Progenitor cell of endocrine pancreas (in vitro differentiated cells): ENCODE measurements at regions not wholly inside any gene's neighbourhood (a gene's known extent, or its start where the extent isn't known, plus 50 kb on each side); places are given as distances from the start of the nearest gene placed in this dataset.

Experiments
- DNase-seq: peaks from one replicate; pipeline ENCODE4 v3.0.0; 2021; ENCODE audit warnings: low spot score; ENCODE audit not compliant: unreplicated experiment
- H3K27ac Mint-ChIP-seq: 2 replicates; pipeline ENCODE4 v1.8.0; 2021; ENCODE audit warnings: mild to moderate bottlenecking, moderate library complexity, mixed read lengths
- H3K27me3 Mint-ChIP-seq: 2 replicates; pipeline ENCODE4 v1.8.0; 2021; ENCODE audit warnings: mixed read lengths
- H3K36me3 Mint-ChIP-seq: 2 replicates; pipeline ENCODE4 v1.8.0; 2022; ENCODE audit warnings: mixed read lengths; ENCODE audit not compliant: insufficient read depth
- H3K4me1 Mint-ChIP-seq: 2 replicates; pipeline ENCODE4 v1.8.0; 2021; ENCODE audit warnings: low read depth, mixed read lengths
- H3K4me3 Mint-ChIP-seq: 2 replicates; pipeline ENCODE4 v1.8.0; 2021; ENCODE audit warnings: low read depth, mild to moderate bottlenecking, moderate library complexity, mixed read lengths
- H3K9me3 Mint-ChIP-seq: 2 replicates; pipeline ENCODE4 v1.8.0; 2021; ENCODE audit warnings: low read depth, mixed read lengths
- CTCF ChIP-seq: fragments of 200-600 bp; sonication (generic); IDR thresholded peaks from one replicate; pipeline ENCODE4 v1.5.0; 2021; ENCODE audit warnings: antibody characterized with exemption, mild to moderate bottlenecking; ENCODE audit not compliant: unreplicated experiment

GRCh38 chr11:93053864-93054263, 84.4 kb downstream of the MTNR1B start:
- Mint-ChIP-seq H3K4me3 (no peak overlapping the region), H3K4me1 (peaks cover 9% of the 10 kb centered on the region), H3K27me3 (peaks cover 2% of the 10 kb centered on the region), H3K9me3 (no peaks in the 10 kb centered on the region), H3K36me3 (no peaks in the 10 kb centered on the region), H3K27ac (no peak overlapping the region)
- no peak for DNase-seq
- TF ChIP-seq CTCF: no peak

- H3K27me3 Mint-ChIP-seq: peaks cover 2% of the 10 kb centered on the region
- TF ChIP-seq CTCF: no peak
- no peaks in the 10 kb centered on the region for H3K9me3 Mint-ChIP-seq
- no peak for DNase-seq
- peaks cover 13% of the 10 kb centered on the region for H3K4me1 Mint-ChIP-seq
- H3K36me3 Mint-ChIP-seq: no peaks in the 10 kb centered on the region
- no peak overlapping the region for H3K4me3 Mint-ChIP-seq
- no peak overlapping the region for H3K27ac Mint-ChIP-seq
Measured at GRCh38 chr11:93054279-93054678, 84.8 kb downstream of the MTNR1B start.

- DNase-seq: no peak
- no peak overlapping the region for H3K27ac Mint-ChIP-seq
Measured at GRCh38 chr11:93054881-93055280, 85.4 kb downstream of the MTNR1B start.

GRCh38 chr11:93059117-93059957, 89.9 kb downstream of the MTNR1B start:
- DNase-seq: no peak
- Mint-ChIP-seq H3K36me3 (no peaks in the 10 kb centered on the region), H3K27me3 (no peaks in the 10 kb centered on the region), H3K9me3 (no peaks in the 10 kb centered on the region), H3K4me3 (no peak overlapping the region), H3K4me1 (peaks cover 21% of the 10 kb centered on the region), H3K27ac (peak overlapping the region; percentile 12)
- no peak for TF ChIP-seq CTCF

More at GRCh38 chr11:93054881-93055280, 85.4 kb downstream of the MTNR1B start:
- Mint-ChIP-seq H3K9me3 (no peaks in the 10 kb centered on the region), H3K27me3 (peaks cover 2% of the 10 kb centered on the region), H3K36me3 (no peaks in the 10 kb centered on the region), H3K4me1 (peaks cover 19% of the 10 kb centered on the region), H3K4me3 (no peak overlapping the region)
- TF ChIP-seq CTCF: no peak

- no peak for DNase-seq
- no peaks in the 10 kb centered on the region for H3K36me3 Mint-ChIP-seq
- peaks cover 25% of the 10 kb centered on the region for H3K4me1 Mint-ChIP-seq
- no peak for TF ChIP-seq CTCF
- no peak overlapping the region for H3K4me3 Mint-ChIP-seq
- no peaks in the 10 kb centered on the region for H3K27me3 Mint-ChIP-seq
- no peaks in the 10 kb centered on the region for H3K9me3 Mint-ChIP-seq
- no peak overlapping the region for H3K27ac Mint-ChIP-seq
Measured at GRCh38 chr11:93063086-93063485, 93.6 kb downstream of the MTNR1B start.
